Vagina (tissue), 2 donors: ENCODE measurements at regions not wholly inside any gene's neighbourhood (a gene's known extent, or its start where the extent isn't known, plus 50 kb on each side); places are given as distances from the start of the nearest gene placed in this dataset.
"Not testable (repeated sequence)": the region's sequence is repeated elsewhere in the genome, so short reads cannot be mapped to it uniquely, and the experiment has no call there.

Experiments used
- DNase-seq, 2 donors: peaks; one replicate each; pipeline ENCODE4 v3.0.0-alpha.2; 2017; ENCODE audit errors: extremely low spot score in 2 of 2
- H3K27ac ChIP-seq: fragments of 200-600 bp; sonication (generic); one replicate; pipeline ENCODE4 v1.5.1; 2019
- H3K27me3 ChIP-seq: fragments of 200-600 bp; sonication (generic); one replicate; pipeline ENCODE4 v1.5.1; 2019
- H3K36me3 ChIP-seq, 2 donors: fragments of 200-600 bp; sonication (generic); one replicate each; pipeline ENCODE4 v1.5.1; 2017 to 2019
- H3K4me1 ChIP-seq: fragments of 200-600 bp; sonication (generic); one replicate; pipeline ENCODE4 v1.5.1; 2019
- H3K4me3 ChIP-seq, 2 donors: fragments of 200-600 bp; sonication (generic); 1 replicate in 1 of 2; 2 replicates in 1 of 2; pipeline ENCODE4 v1.5.1; 2016 to 2019
- H3K9me3 ChIP-seq: fragments of 200-600 bp; sonication (generic); one replicate; pipeline ENCODE4 v1.5.1; 2019
- POLR2A ChIP-seq, 2 donors: fragments of 450-650 bp; IDR thresholded peaks; one replicate each; pipeline ENCODE4 v1.6.1; 2017; ENCODE audit warnings: antibody characterized with exemption in 2 of 2, mild to moderate bottlenecking in 2 of 2, moderate library complexity in 2 of 2
- POLR2AphosphoS5 ChIP-seq, 2 donors: sonication (generic); formaldehyde crosslinking; IDR thresholded peaks; one replicate each; pipeline ENCODE4 v1.9.0; 2017; ENCODE audit warnings: antibody characterized with exemption in 2 of 2, mild to moderate bottlenecking in 2 of 2, low read depth in 1 of 2; ENCODE audit not compliant: insufficient read depth in 1 of 2
- intact Hi-C: fragments of 100-400 bp; cut with DNase I; formaldehyde crosslinking; loops from one replicate; pipeline ENCODE4 v1.15.1; 2023
- TF ChIP-seq, protein P1 (sequence below), 3 experiments: fragments of 450-650 bp in 2 of 3; fragments of 200-600 bp in 1 of 3; sonication (generic) in 1 of 3; IDR thresholded peaks; one replicate each; pipeline ENCODE4 v1.5.1; 2017 to 2019; ENCODE audit warnings: antibody characterized with exemption in 3 of 3, mild to moderate bottlenecking in 2 of 3, moderate library complexity in 2 of 3

DNA sequence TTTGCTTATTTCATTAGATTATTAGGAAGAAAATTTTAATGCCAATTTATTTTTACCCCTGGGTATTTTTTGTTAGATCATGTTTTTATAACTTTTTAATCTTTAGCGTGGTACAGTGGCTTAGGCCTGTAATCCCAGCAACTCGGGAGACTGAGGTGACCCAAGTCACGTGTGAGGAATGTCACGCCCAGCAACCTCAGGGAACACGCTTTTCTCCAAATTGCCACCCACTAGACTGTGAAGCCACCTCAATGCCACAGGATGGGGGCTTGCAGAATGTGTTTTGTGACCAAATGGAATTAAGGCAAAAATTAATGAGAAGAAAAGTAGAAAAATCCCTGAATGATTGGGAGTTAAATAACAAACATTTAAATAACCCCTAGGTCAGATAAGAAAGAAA is 141.8 kb downstream of the LAT start:
- TF ChIP-seq, protein P1, sequence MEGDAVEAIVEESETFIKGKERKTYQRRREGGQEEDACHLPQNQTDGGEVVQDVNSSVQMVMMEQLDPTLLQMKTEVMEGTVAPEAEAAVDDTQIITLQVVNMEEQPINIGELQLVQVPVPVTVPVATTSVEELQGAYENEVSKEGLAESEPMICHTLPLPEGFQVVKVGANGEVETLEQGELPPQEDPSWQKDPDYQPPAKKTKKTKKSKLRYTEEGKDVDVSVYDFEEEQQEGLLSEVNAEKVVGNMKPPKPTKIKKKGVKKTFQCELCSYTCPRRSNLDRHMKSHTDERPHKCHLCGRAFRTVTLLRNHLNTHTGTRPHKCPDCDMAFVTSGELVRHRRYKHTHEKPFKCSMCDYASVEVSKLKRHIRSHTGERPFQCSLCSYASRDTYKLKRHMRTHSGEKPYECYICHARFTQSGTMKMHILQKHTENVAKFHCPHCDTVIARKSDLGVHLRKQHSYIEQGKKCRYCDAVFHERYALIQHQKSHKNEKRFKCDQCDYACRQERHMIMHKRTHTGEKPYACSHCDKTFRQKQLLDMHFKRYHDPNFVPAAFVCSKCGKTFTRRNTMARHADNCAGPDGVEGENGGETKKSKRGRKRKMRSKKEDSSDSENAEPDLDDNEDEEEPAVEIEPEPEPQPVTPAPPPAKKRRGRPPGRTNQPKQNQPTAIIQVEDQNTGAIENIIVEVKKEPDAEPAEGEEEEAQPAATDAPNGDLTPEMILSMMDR (IDR thresholded peaks at IDR 0.05), result no peak
- DNase-seq, result no peak
- intact Hi-C loops, result no loop called here
- Histone ChIP-seq H3K27me3 (no peaks in the 10 kb centered on the region), H3K4me1 (peaks cover 28% of the 10 kb centered on the region), H3K9me3 (no peaks in the 10 kb centered on the region), H3K27ac (no peak overlapping the region), H3K4me3 (no peak overlapping the region), H3K36me3 (no peaks in the 10 kb centered on the region)

DNA sequence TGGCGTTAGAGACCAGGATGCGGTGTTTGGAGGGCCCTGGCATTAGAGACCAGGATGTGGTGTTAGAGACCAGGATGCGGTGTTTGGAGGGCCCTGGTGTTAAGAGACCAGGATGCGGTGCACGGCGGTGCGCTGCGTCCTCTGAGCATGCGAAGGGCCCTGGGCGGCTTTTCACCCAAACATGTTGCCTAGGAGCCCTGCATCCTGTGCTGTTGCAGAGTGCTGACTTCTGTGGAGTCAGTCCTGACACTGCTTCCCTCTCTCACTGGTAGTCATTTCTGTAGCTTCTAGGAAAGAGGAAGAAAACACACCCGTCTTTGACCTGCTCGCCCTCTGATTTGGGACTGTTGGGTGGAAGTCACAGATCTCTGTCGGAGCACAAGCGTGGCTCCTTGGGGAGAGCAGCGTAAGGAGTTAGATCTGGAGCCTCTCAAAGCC is 141.2 kb downstream of the LAT start:
- no peak for DNase-seq
- H3K4me3 ChIP-seq, result no peak overlapping the region
- no peaks in the 10 kb centered on the region for H3K27me3 ChIP-seq
- TF ChIP-seq, protein P1 (IDR thresholded peaks at IDR 0.05), result no peak
- no peaks in the 10 kb centered on the region for H3K36me3 ChIP-seq
- H3K27ac ChIP-seq, result no peak overlapping the region
- H3K4me1 ChIP-seq, result peaks cover 23% of the 10 kb centered on the region
- H3K9me3 ChIP-seq, result no peaks in the 10 kb centered on the region
- intact Hi-C loops, result no loop called here

DNA sequence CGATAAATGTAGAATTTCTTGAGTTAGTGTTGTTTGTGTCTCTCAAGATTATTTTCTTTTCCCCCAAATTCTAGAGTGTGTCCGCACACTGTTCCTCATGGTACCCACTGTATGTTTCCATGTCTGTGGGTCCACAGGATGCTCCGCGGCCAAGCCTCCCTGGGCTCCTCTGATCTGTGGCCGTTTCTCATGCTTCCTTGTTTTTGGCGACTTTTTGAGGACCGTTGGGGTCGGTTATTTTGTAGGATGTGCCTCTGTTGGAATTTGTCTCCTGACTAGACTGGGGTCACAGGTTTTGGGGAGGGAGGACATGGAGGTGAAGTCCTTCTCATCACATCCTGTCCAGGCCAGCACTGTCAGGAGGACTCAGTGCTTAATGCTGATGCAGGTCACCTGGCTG is 140.0 kb downstream of the LAT start:
- intact Hi-C loops, result no loop called here
- peaks cover 16% of the 10 kb centered on the region for H3K4me1 ChIP-seq
- H3K27me3 ChIP-seq, result no peaks in the 10 kb centered on the region
- H3K27ac ChIP-seq, result no peak overlapping the region
- no peak for DNase-seq
- H3K36me3 ChIP-seq, result no peaks in the 10 kb centered on the region
- TF ChIP-seq POLR2A (IDR thresholded peaks at IDR 0.05), result no peak
- H3K4me3 ChIP-seq, result no peak overlapping the region
- no peaks in the 10 kb centered on the region for H3K9me3 ChIP-seq

DNA sequence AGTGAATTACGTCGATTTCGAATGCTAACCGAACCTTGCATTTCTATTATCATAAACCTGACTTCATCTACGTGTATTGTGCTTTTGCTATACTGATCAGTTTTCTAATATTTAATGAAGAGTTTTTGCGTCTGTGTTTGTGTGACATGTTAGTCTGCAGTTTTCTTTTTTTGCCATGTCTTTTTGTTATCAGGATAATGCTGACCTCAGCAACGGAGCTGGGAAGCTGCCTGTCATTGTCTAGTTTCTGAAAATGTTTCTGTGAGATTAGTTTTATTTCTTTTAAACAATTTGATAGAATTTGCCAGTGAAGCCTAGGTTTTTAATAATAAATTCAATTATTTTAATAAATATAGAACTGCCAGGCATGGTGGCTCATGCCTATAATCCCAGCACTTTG is 139.3 kb downstream of the LAT start:
- H3K4me3 ChIP-seq, intact Hi-C loops, H3K27ac ChIP-seq, H3K9me3 ChIP-seq, DNase-seq, H3K36me3 ChIP-seq, H3K27me3 ChIP-seq: not testable (repeated sequence)
- H3K4me1 ChIP-seq, result peaks cover 10% of the 10 kb centered on the region

DNA sequence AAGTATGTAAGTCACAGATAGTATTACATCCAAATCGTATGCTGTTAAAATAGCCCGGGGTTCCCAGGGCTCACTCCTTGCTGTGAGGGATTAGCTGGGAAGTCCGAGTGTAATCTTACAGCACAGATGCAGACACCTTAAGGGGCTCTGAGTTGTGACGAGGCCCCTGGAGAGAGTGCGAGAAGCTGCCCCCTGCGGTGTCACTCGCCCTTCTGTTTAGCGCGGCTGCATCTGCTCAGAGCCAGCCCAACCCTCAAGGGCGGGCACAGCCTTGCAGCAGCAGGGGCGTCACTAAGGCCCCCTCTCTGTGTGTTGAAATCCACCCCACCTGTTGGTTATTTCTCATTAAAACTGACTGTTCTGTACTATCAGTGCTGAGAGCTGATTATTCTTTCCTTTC is 135.8 kb downstream of the LAT start:
- H3K9me3 ChIP-seq, intact Hi-C loops, H3K27me3 ChIP-seq, H3K4me3 ChIP-seq, DNase-seq, H3K27ac ChIP-seq, H3K36me3 ChIP-seq, H3K4me1 ChIP-seq: not testable (repeated sequence)

DNA sequence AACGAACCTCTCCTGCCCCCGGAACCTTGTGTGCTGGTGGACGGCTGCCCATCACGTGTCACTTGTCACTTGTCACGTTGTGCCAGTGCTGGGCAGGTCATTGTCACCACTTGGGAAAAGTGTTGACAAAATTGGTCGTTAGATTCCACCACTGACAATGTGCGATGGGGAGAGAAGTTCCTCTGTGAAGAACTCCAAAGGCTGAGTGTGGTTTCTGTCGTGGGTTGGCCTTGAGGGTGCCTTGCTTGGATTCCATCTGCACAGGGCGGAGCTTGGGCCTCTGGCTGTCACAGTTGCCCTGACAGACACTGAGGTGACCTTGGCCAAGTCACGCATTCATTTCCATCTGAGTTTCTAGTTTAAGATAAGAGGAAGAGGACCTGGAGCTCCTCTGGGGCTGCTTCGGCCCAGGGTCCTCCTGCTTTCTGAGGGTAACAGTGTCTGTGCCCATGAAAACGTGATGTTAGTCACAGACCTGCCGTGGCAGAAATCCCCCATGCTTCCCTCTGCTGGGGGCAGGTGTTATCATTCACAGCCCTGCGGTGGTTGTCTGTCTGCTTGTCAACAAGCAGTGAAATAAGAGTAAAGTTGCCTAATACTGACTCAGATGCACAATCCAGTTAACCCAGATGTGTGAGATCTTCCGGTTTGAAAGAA is 133.6 kb downstream of the LAT start:
- intact Hi-C loops, H3K36me3 ChIP-seq, H3K9me3 ChIP-seq, H3K4me3 ChIP-seq, H3K27me3 ChIP-seq, DNase-seq: not testable (repeated sequence)
- peaks cover 18% of the 10 kb centered on the region for H3K4me1 ChIP-seq
- H3K27ac ChIP-seq, result peak overlapping the region; percentile 12

DNA sequence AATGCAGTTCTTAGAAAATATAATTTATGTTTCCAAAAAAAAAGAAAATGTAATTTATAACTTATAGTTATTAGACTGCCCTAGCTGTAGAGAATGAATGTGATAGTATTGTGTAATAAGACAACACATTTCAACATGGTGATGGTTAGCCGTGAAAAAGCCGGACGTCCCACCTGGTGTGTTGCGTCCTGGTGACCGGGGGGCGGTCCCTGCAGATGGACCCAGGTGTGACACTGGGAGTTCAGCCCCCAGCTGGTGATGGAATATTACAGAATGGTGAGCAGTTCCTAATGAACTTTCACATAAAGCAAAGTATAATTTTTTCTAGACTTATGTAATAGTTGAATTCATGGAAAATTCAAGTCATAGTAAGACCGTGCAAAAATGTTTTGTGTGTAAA is 132.8 kb downstream of the LAT start:
- DNase-seq, result no peak
- Histone ChIP-seq H3K4me3 (no peak overlapping the region), H3K27me3 (no peaks in the 10 kb centered on the region), H3K4me1 (peaks cover 18% of the 10 kb centered on the region), H3K27ac (no peak overlapping the region), H3K36me3 (no peaks in the 10 kb centered on the region), H3K9me3 (no peaks in the 10 kb centered on the region)
- TF ChIP-seq, protein P1 (IDR thresholded peaks at IDR 0.05), result no peak
- no peak for TF ChIP-seq POLR2AphosphoS5 (IDR thresholded peaks at IDR 0.05; ENCODE audit: insufficient read depth in 1 of 2, low read depth in 1 of 2)
- TF ChIP-seq POLR2A (IDR thresholded peaks at IDR 0.05), result no peak
- intact Hi-C loops, result no loop called here
